ENCODE measurements at regions not wholly inside any gene's neighbourhood (a gene's known extent, or its start where the extent isn't known, plus 50 kb on each side); places are given as distances from the start of the nearest gene placed in this dataset.
A peak's percentile ranks its signal among the peaks of the same experiment; 100 is the strongest.

GRCh38 chr6:79431537-79431933 is 105.7 kb downstream of the LCA5 start:
- no peak for DNase-seq
- ATAC-seq: no peak
- Mint-ChIP-seq H3K4me3 (no peak overlapping the region), H3K36me3 (no peaks in the 10 kb centered on the region), H3K9me3 (no peaks in the 10 kb centered on the region), H3K27me3 (no peaks in the 10 kb centered on the region), H3K27ac (no peak overlapping the region), H3K4me1 (no peaks in the 10 kb centered on the region)
- POLR2A ChIA-PET: no interaction called here

DNA sequence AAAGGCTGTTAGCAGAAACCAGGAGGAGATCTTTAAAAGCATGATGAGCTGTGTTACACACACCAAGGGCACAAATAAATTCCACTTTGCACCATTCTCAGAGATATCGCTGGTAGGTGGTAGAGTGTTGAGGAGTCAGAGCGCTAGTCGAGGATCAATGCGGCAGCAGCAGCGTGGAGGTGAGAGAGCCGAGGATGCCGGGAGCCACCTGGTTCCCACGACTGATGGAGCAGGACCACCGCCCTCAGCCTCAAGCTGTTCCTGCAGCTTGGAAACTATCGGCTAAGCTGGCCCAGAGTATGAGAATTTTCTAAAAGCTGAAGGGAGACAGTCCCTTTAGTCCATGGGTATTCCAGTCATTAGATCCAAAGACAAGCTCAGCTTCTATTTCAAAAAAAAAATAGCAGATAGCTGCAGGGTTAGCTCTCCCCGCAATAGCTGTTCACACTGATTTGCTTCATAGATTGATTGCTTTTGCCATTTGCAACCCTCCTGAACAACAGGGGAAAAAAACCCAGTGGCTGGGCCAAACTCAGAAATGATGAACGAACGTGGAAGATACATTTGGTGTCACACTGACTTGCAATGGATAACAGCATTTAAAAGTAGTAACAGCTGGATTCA is 106.2 kb downstream of the LCA5 start:
- Mint-ChIP-seq H3K36me3 (no peaks in the 10 kb centered on the region), H3K9me3 (no peaks in the 10 kb centered on the region), H3K27ac (no peak overlapping the region), H3K4me1 (no peaks in the 10 kb centered on the region), H3K27me3 (no peaks in the 10 kb centered on the region), H3K4me3 (no peak overlapping the region)
- DNase-seq (no peak), ATAC-seq (no peak)
- POLR2A ChIA-PET: no interaction called here

DNA sequence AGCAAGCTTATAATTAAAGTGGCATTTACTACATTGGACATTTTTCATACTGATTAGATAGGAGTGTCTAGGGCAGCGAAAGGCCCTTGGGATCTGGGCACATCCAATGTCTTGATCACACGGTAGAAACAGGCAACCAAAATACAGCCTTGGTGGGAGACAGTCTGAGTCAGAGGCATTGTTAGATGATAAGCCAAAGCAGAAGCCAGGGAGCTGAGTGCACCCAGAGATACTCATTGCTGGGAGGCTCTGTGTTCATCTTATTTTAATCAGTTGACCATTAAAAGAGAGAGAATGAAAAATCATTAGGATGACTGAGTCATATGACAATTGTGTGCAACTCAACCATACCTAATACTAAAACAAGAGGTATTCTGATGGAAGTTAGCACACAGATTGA is 109.5 kb downstream of the LCA5 start:
- no peaks in the 10 kb centered on the region for H3K9me3 Mint-ChIP-seq
- no peak for DNase-seq
- H3K27ac Mint-ChIP-seq: no peak overlapping the region
- H3K36me3 Mint-ChIP-seq: no peaks in the 10 kb centered on the region
- no peak for ATAC-seq
- peaks cover 0 to 14% (median 1%) of the 10 kb centered on the region in 5 donors for H3K27me3 Mint-ChIP-seq
- H3K4me1 Mint-ChIP-seq: no peaks in the 10 kb centered on the region
- POLR2A ChIA-PET: no interaction called here
- H3K4me3 Mint-ChIP-seq: no peak overlapping the region

DNA sequence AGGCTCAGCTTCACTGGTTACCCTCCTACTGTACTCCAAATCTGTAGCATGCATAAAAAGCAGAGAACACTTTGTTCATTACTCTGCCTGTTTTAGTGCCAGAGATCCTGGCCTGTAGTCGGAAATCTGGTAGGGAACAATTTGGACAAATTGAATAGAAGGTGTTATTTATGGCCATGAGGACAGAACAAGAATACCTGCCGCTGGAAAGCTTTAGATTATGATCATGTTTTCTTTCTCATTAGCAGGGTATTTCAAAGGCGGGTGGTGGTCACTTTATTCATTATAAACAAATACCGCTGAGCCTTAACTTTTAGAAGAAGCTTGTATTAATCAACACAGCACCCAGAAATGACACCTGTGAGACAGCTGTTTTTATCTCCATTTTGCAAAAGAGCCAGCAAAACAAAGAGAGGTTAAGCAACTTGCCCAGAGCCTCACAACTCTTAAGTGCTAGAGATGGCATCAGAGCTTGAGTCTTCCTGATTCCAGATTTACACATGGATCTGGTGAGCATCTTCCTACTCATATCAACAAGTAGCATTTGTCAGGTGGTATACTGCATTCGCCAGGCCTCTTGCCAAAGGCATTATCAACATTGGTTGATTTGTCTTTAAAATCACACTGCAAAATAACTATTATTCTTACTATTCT is 110.5 kb downstream of the LCA5 start:
- DNase-seq: no peak
- Mint-ChIP-seq H3K27me3 (peaks cover 0 to 14% (median 2%) of the 10 kb centered on the region in 5 donors), H3K9me3 (no peaks in the 10 kb centered on the region), H3K4me1 (no peaks in the 10 kb centered on the region), H3K4me3 (no peak overlapping the region), H3K36me3 (no peaks in the 10 kb centered on the region), H3K27ac (no peak overlapping the region)
- POLR2A ChIA-PET: no interaction called here
- ATAC-seq: no peak

DNA sequence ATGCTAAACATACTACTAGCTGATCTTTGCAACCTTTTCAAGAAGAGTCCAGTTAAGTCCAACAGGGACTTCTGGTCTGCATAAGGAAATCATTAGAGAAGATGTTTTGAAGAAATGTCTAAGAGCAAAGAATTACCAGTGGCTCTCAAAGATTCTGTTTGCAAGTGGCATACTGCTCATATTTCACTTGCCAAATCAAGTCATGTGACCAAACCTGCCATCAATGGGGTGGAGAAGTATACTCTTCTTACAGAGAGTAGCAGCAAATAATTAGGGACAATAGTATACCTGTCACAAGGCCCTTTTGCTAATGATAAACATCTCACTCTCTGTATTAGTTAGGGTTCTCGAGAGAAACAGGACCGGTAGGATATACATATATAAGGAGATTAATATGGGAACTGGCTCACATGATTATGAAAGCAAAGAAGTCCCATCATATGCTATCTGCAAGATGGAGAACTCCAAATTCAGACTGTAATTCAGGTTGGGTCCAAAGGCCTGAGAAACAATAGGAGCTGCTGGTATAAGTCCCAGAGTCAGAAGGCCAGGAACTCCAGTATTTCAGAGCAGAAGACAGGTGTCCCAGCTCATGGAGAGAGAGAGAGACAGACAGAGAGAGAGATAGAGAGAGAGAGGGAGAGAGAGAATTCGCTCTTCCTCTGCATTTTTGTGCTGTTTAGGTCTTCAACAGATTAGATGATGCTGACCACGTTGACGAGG is 111.5 kb downstream of the LCA5 start:
- Mint-ChIP-seq H3K27me3 (peaks cover 0 to 14% (median 2%) of the 10 kb centered on the region in 5 donors), H3K4me1 (no peaks in the 10 kb centered on the region), H3K9me3 (no peaks in the 10 kb centered on the region), H3K27ac (peak overlapping the region in 1 of 10 donors; percentile 10), H3K4me3 (no peak overlapping the region), H3K36me3 (no peaks in the 10 kb centered on the region)
- POLR2A ChIA-PET: no interaction called here
- no peak for DNase-seq
- ATAC-seq: no peak

DNA sequence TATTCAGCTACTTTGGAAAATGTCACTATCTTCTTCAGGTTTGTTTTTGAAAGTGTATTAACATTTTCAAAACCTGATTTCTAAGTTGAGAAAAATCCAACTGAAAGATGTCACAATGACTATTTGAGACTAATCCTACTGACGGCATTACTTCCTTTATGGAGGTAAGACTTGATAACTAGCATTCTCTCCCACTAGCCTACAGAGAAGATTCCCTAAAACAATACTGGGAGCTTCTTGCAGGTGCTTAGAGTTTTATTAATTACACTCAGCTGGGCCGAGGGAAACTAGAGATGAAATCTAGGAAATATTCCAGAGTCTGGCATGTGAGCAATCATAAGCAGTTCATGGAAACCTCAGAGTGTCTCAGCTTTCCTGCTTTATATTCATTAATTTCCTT is 114.0 kb downstream of the LCA5 start:
- Mint-ChIP-seq H3K27me3 (peaks cover 0 to 17% (median 2%) of the 10 kb centered on the region in 5 donors), H3K4me1 (no peaks in the 10 kb centered on the region), H3K27ac (no peak overlapping the region), H3K4me3 (no peak overlapping the region), H3K36me3 (no peaks in the 10 kb centered on the region), H3K9me3 (no peaks in the 10 kb centered on the region)
- DNase-seq (no peak), ATAC-seq (no peak)
- POLR2A ChIA-PET: no interaction called here

DNA sequence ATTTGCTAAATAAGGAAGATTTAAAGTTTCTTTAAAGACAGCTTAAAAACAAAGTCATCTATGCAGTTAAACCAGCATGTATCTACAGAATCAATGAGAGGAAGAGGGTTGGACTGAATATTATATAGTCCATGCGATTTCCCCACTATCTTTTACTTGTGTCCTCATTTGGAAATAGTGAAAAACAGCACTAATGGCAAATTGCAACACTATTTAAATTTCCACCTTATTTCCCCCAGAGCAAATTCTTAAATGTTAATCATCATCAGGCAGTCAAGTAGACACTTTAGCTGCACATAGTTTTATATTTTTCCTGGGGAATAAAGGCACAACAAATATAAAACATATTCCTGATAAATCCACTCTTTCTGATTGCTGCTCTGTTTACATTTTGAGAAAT is 114.6 kb downstream of the LCA5 start:
- DNase-seq (no peak), ATAC-seq (no peak)
- no peaks in the 10 kb centered on the region for H3K4me1 Mint-ChIP-seq
- H3K27ac Mint-ChIP-seq: no peak overlapping the region
- peaks cover 0 to 17% (median 2%) of the 10 kb centered on the region in 5 donors for H3K27me3 Mint-ChIP-seq
- POLR2A ChIA-PET: no interaction called here
- H3K36me3 Mint-ChIP-seq: no peaks in the 10 kb centered on the region
- H3K4me3 Mint-ChIP-seq: no peak overlapping the region
- H3K9me3 Mint-ChIP-seq: no peaks in the 10 kb centered on the region

GRCh38 chr6:79421707-79422484 is 115.3 kb downstream of the LCA5 start:
- no peak for ATAC-seq
- no peaks in the 10 kb centered on the region for H3K36me3 Mint-ChIP-seq

GRCh38 chr6:79421001-79421411 is 116.2 kb downstream of the LCA5 start:
- Mint-ChIP-seq H3K27me3 (peaks cover 0 to 17% (median 2%) of the 10 kb centered on the region in 5 donors), H3K9me3 (no peaks in the 10 kb centered on the region), H3K4me1 (no peaks in the 10 kb centered on the region), H3K36me3 (no peaks in the 10 kb centered on the region), H3K4me3 (no peak overlapping the region), H3K27ac (no peak overlapping the region)
- ATAC-seq (no peak), DNase-seq (no peak)
- POLR2A ChIA-PET: no interaction called here

More at GRCh38 chr6:79421707-79422484, 115.3 kb downstream of the LCA5 start:
- Mint-ChIP-seq H3K27me3 (peaks cover 0 to 17% (median 2%) of the 10 kb centered on the region in 5 donors), H3K4me1 (no peaks in the 10 kb centered on the region), H3K27ac (no peak overlapping the region), H3K4me3 (no peak overlapping the region), H3K9me3 (no peaks in the 10 kb centered on the region)
- POLR2A ChIA-PET: no interaction called here
- peak in 1 of 10 donors; percentile 1 for DNase-seq

- POLR2A ChIA-PET: no interaction called here
- Mint-ChIP-seq H3K4me3 (no peak overlapping the region), H3K4me1 (no peaks in the 10 kb centered on the region), H3K27ac (no peak overlapping the region), H3K9me3 (no peaks in the 10 kb centered on the region), H3K27me3 (peaks cover 0 to 11% (median 0%) of the 10 kb centered on the region in 5 donors), H3K36me3 (no peaks in the 10 kb centered on the region)
- DNase-seq (no peak), ATAC-seq (no peak)
Observed at GRCh38 chr6:79420054-79420453, 117.2 kb downstream of the LCA5 start.

GRCh38 chr6:79416931-79417330 is 120.3 kb downstream of the LCA5 start:
- Mint-ChIP-seq H3K9me3 (no peaks in the 10 kb centered on the region), H3K27ac (no peak overlapping the region), H3K27me3 (peaks cover 0 to 4% (median 0%) of the 10 kb centered on the region in 5 donors), H3K4me3 (no peak overlapping the region), H3K4me1 (no peaks in the 10 kb centered on the region), H3K36me3 (no peaks in the 10 kb centered on the region)
- POLR2A ChIA-PET: no interaction called here
- DNase-seq (no peak), ATAC-seq (no peak)

GRCh38 chr6:79413562-79414002 is 123.6 kb downstream of the LCA5 start:
- no peaks in the 10 kb centered on the region for H3K9me3 Mint-ChIP-seq
- no peak overlapping the region for H3K4me3 Mint-ChIP-seq
- POLR2A ChIA-PET: no interaction called here
- H3K27me3 Mint-ChIP-seq: no peaks in the 10 kb centered on the region
- no peak for ATAC-seq
- H3K4me1 Mint-ChIP-seq: no peaks in the 10 kb centered on the region
- no peak for DNase-seq
- H3K36me3 Mint-ChIP-seq: no peaks in the 10 kb centered on the region
- no peak overlapping the region for H3K27ac Mint-ChIP-seq

DNA sequence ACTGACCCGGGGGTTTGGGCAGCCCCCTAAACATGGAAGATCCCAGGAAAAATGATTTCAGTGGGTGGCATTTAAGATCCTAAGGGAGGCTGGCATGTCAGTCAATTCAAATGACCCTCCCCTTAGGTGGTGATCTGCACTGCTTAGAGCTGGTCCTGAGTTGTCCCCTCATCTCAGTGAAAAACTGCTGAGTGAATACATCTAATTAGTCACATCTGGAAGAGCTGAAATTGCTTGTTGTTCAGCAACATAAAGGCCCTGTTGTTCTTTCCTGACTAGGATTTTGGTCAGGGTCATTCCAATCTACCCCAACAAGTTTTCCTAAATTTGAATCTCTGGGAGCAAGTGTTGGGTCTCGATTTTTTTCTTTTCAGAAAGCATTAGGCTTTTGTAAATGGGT is 126.4 kb downstream of the LCA5 start:
- Mint-ChIP-seq H3K27ac (no peak overlapping the region), H3K4me1 (no peaks in the 10 kb centered on the region), H3K4me3 (no peak overlapping the region), H3K9me3 (no peaks in the 10 kb centered on the region), H3K27me3 (no peaks in the 10 kb centered on the region), H3K36me3 (no peaks in the 10 kb centered on the region)
- ATAC-seq: no peak
- no peak for DNase-seq
- POLR2A ChIA-PET: no interaction called here

Measured in naive thymus-derived CD8-positive, alpha-beta T cell (primary cell).